NOMO-1 treated with DMSO at 0.1 percent for 48 hours (cell line): ENCODE measurements at regions not wholly inside any gene's neighbourhood (a gene's known extent, or its start where the extent isn't known, plus 50 kb on each side); places are given as distances from the start of the nearest gene placed in this dataset.

Experiments used
- DNase-seq: peaks from one replicate; lab custom pipeline; 2025; ENCODE audit not compliant: unreplicated experiment; lab: John Stamatoyannopoulos, UW

DNA sequence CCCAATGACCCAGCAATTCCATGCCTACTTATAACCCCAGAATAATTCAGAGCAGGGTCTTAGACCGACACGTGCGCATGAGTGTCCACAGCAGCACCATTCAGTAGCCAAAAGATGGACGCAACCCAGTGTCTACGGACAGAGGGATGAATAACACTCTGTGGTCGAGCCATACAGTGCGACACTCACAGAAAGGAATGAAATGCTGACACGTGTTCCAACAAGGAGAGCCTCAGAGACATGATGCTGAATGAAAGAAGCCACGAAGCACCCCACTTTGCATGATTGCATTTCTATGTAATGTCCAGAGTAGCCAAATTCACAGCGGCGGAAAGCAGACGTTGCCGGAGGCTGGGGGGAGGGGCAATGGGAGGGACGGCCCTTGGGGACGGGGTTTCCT lies 134.4 kb downstream of the CTTN start:
- DNase-seq, result no peak

DNA sequence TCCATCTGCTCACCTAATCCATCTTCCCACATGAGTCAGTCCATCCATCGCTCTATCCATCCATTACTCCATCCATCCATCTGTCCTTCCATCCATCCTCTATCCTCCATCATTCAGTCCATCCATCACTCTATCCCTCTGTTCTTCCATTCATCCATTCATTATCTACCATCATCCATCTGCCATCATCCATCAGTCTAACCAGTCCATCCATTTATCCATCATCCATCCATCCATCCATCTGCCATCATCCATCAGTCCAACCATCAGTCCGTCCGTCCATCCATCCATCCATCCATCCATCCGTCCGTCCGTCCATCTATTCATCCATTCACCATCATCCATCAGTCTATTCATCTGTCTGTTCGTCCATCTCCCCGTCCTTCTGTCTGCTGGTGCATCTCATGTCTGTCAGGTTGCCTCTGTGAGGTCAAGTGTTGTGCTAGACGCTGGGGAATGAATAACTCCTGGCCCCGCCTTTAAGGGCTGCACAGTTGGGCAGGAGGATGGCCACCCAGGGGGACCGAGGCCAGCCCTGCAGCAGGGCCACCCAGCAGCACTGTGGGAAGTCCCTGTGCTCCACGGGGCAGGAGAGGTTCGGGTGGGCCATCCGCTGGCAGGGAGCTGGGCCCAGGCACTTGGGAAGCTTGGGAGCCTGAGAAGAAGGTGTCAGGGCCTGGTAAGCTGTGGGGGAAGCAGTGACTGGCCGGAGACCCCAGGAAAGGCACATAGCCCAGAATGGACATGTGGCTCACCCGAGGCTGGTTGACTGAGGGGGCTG lies 137.1 kb downstream of the CTTN start:
- DNase-seq, result no peak

DNA sequence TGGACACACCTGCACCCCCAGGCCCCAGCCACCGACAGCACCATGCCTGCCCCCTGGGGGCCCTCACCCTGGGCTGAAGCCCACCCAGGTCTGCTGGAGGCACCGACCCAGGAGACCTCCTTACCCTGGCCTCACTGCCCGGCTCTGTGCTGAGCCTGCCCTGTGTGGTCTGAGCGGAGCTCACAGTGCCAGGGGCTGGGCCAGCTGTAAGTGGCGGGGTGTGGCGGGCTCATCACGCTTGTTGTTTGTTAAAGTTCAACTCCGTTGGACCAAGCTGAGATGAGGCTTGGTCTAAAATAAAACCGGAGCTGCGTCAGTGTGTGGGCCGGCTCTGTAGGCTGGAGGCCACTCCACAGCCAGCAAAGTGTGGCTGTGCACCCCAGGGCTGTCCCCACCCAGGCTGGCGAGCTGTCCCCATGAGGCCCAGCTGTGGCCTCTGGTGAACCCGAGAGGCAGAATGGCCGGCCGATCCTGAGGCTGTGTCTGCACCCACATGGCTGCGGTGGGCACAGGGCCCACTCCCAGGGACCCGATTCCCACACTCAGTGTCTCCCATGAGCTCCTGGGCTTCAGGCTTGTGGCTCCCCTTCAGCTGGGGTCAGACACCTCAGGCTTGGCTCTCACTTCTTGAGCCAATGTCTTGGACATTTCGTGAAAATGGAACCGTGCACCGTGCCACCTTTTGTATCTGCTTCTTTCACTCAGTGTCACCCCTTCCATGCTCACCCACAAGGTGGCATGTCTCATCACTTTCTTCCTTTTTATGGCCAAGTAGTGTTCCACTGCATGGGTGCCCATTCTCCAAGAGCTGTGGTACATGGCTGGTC lies 137.9 kb downstream of the CTTN start:
- no peak for DNase-seq

DNA sequence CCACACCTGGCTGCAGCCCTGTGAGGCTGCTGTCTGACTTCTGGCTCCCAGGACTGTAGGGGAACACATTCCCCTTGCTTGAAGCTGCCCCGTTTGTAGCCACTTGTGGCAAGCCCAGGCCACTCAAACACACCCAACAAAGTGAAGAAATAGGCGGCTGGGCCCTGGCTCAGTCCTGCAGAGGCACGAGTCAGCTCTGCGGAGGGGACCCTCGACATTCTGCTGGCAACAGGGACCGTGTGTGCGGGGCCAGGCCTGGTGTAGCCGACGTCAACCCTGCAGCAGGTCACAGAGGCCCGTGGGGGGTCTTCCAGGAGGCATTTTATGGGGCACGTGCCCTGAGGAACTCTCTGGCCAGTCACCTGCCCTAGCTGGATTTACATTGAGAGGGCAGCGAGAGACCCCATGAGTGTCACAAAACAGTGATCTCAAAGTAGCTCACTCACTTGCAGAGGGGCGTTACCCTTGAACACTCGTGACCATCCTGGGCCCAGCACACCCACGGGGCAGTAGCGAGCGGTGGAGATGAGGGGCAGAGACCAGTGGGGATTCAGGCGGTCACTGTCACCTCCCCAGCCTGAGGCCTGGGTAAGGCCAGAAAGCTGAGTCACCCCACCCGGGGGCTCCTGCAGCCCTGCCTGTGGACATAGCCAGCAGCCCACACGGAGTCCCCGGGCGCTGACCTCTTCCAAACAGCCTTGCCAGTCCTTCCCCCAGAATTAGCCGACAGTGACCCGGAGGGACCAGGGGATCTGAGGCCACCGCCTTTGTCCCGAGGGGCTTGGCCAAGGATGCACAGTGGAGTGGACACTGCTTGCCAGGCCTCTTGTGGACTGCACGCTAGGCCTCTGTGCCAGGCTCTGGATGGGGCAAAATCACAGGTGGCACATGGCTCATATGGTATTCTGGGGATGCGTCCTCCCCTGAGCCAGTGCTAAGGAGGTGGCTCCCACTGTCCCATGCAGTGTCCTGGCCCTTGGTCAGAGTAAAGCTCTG lies 139.5 kb downstream of the CTTN start:
- DNase-seq, result no peak

DNA sequence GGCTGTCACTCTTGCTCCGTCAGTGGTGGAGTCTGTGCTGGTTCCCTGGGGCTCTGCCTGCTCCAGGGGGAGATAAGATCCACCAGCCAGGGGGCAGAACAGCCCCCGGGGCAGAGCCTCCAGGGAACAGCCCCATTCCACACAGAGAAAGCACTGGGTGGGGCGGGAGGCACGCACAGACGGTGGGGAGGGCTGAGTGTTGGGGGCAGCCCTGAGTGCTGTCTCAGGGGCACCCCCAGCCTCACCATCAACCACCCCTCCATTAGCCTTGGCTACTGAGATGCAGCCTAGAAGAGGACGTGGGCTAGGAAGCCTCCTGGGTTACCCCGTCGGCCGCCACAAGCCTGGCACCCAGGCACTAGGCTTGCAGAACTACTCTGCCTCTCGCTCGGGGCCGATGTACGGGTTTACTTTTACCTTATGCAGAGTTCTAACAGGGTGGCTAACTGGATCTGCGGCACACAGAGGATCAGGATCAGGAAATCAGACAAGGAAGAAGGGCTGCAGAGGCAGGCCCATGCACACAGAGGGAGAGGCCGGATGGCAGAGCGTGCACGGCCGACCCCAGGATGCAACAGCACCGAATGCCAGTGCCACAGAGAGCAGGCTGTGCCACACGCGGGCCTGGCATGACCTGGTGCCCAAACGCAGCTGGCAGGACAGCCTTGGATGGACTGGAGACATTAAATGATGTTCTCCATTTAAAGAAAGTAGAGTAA lies 140.5 kb downstream of the CTTN start:
- DNase-seq, result no peak

DNA sequence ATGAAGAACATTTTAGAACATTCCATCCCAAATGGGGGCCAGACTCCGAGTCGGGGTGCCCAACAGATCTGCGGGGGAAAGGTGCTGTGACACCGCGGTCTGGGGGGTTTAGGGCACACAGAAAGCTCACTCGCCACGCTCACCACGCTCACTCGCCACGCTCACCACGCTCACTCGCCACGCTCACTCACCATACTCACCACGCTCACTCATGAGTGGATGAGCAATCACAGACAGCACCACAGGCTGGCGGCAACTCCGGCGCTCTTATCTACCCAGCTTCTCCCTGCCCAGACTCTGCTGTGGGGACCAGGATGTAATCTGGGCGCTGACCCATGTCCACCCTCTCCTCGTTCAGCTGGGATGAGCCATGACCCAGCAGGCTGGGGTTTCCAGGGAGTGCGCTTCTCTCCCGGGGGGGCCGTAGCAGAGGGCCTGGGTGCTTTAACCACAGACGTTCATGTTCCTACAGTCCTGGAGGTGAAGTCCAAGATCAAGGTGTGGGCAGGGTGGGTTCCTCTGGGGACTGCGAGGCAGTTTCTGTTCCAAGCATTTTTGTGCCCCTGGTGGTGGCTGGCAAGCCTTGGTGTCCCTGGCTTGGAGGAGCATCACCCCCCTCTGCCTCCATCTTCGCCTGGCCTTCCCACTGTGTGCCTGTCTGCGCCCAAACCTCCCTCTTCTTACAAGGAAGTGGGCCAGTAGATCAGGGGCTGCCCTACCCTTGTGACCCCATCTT lies 141.2 kb downstream of the CTTN start:
- DNase-seq, result no peak

DNA sequence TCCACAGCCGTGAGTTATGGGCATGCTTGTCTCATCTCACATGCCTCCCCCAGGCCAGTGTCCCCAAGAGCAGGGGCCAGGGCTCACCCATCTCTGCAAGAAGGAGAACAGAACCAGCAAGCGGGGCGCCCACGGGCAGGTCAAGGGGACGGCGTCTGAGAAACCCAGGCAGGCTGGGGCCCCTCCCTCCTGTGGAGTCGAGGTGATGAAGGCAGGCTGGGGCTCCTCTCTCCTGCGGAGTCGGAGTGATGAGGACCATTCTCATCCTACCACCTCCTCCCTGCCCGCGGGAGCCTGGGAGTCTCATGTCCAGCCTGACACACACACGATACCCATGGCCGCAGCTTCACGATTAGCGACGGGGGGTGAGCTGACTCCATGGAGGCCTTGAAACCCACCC lies 141.9 kb downstream of the CTTN start:
- DNase-seq, result no peak

DNA sequence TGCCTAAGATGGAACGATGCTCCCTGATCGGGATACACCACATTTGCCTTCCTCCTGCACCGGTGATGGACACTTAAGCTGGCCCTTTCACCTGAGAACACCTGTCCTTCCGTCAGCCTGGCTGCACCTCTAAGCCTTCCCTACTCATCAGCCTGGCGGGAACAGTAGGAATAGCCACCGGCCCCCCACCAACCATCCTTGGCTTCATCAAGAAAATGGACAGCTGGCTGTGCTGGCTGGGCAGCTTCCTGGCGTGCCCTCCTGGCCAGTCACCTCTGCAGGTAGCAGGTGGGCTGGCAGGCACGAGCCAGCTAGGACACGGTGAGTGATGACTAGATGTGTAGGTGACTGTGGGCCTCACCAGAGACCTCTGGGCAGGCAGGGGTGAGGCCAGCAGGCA lies 142.8 kb downstream of the CTTN start:
- no peak for DNase-seq

DNA sequence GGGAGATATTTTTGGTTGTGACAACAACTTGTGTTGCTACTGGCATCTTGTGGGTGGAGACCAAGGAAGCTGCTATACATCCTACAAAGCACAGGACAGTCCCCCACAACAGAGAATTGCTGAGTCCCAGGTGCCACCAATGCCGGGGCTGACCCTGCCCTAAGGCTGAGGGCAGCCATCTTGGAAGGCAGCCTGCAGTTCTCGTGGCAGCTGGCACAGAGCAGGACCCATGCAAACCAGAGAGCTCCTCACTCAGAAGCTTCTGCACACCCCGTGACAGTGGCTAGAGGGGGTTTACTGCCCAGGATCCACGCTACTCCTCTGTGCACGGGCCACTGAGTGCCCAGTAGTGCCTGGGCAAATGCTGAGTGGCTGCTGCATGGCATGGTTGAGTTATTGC lies 143.4 kb downstream of the CTTN start:
- no peak for DNase-seq

DNA sequence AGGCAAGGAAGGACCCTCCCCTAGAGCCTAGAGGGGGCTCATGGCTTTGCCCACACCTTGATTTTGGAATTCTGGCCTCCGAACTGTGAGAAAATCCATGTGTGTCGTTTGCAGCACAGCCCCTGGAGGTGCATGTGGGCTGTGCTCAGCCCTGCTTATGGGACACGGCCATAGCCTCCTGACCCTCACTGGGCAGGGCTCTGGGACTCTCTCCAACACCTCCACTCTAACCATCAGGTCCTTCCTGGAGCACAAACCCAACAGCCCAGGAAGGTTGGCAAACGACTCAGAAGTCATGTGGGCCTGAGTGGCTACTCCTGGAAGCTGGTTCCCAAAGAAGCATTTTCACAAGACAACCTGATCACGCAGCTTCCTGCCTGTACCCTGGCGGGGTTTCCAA lies 144.1 kb downstream of the CTTN start:
- no peak for DNase-seq

DNA sequence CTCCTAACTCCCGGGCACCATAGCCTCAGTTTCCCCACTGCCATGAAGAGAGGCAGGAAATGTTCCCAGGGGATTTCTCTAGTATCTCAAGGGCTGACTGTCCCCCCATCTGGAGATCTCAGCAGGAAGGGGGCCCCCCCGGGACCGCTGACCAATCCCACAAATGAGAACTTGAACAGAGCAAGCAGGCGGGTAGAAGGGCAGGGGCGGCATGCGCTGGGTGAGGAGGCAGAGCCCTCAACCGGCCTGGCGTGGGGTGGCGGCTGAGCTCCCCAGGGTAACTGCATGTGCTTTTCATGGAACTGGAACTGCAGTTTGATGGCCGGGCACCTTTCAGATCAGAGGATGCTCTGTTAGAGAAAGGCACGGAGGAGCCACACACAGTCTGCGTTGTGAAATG lies 144.5 kb downstream of the CTTN start:
- no peak for DNase-seq

DNA sequence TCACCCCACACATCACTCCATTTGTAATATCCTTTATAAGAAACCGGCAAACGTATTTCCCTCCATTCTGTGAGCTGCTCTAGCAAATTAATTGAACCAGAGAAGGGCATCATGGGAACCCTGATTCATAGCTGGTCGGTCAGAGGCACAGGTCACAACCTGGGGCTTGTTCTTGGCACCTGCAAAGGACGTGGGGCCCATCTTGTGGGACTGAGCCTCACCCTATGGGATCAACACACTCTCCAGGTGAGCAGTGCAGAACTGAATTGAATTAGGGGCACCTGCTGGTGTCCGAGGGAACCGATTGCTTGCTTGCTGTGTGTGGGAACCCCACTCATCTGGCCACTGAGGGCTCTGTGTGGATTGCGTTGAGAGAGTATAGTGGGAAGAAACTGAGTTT lies 145.3 kb downstream of the CTTN start:
- no peak for DNase-seq

DNA sequence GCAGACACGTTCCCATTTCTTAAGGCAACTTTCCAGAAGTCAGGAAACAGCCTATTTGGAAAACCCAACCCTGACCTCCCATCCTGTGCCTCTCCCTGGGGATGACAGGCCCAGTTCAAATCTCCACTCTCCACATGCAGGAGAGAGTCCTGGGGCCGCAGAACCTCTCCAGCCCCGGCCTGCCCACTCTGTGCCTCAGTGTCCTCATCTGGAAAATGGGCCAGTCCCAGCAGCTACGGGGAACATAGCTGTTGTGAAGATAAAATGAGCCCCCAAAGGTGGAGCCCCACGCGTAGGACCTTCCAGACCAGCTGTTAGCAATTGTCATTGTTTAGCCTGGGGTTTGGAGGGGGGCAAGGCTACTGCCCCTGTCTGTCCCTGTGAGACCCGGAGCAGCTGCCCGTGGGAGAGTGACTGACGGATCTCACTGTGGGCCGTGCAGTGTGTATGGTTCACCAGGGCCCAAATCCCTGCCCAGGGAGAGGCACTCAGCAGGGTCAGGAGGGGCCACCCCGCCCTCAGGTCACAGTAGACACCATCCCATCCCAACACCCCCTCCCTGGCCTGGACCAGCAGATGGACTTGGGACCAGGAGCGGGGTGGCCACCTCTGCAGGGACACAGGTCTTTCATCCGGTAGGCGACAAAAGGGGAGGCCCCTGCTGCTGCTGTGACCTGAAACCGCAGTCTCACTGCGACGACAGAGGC lies 145.9 kb downstream of the CTTN start:
- no peak for DNase-seq

DNA sequence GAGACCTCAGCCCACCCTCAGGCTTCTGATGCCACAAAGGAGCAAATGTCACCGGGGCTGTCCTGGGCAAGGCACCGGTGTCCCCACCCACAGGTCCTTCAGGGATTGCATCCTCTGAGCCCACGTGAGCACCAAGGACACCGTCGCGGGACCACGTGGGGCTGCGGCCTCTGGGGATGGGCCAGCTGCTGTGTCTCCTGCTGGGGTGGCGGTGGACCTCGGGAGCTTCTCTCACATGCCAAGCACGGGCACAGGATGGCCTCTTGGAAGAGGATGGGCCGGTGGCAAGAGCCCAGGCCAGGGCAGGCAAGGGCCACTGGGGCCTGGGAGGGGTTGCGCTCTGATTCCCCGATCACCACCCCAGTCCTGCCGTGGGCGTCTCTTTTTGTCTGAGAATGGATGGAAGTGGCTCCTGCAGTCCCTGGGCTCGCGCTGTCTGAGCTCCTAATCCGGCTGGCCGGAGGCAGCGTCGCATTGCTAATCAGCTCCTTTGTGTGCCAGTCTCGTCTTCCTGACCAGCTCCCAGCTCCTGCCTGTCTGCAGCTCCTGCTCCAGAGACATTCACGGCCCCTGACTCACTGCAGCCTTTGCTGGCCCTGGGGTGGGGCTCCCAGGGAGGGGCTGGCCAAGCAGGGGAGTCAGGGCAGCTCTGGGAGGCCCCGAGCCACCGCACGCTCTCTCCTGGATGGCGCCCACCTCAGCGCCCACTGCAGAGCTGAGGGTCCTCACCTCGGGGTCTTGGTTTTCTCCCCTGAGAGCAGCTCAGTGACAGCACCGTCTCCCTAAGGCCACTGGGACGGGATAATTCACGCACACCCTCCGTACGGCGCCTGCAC lies 146.7 kb downstream of the CTTN start:
- no peak for DNase-seq

DNA sequence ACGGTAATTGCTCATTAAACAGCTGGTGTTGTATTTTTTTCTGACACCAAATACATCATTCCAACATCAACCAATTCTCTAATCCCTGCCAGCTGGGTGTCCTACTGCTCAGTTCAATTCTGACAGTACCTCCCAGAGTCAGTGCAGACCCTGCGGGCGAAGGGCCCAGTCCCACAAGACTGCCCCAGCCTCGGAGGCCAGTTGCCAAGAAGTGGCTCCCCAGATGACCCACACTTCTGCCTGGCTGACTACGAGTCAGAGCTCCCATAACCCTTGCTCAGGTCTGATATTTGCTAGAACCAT lies 147.2 kb downstream of the CTTN start:
- DNase-seq, result no peak

DNA sequence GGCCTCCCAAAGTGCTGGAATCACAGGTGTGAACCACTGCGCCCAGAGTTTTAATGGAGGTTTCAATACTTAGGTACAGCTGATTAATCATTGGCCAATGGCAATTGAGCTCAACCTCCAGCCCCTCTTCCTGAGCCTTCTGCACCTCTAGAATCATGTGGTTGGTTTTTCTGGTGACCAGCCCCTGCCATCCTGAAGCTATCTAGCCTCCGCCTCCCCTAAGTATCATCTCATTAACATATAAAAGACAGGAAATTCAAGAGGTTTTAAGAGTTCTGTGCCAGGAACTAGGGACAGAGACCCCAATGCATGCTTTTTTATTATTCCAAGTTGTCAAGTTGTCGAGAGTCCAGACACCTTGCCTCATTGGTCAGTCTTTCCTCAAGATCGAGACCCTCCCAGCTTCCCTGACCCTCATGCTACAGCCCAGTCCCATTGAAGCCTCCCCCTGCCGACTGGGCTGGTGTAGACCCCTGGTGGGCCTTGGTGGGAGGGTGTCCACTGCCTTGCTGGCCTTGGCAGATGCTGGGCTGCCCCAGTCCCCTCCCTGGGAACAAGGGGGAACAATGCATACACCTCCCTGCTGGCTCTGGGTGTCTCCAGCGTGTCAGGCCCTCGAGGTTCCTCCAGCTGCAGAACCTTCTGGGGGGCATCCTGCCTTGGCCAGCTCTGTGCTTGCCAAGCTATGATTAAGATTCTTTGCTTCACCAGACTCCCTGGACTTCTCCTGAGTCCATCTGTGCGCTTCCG lies 148.0 kb downstream of the CTTN start:
- no peak for DNase-seq

DNA sequence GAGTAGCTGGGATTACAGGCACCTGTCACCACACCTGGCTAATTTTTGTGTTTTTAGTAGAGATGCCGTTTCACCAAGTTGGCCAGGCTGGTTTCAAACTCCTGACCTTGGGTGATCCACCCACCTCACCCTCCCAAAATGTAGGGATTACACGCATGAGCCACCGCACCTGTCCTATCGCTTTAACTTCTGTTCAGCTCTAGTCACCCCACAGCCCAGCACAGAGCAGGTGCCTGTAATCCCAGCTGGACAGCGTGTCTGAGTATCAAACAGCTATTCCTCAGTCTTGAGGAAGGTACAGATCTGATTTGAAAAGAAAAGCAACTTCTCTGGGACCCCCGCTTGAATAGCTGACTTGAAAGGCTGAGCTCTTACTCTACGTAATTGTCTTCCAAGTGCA lies 149.1 kb downstream of the CTTN start:
- DNase-seq, result no peak
